D721Med (cell line): ENCODE measurements at regions not wholly inside any gene's neighbourhood (a gene's known extent, or its start where the extent isn't known, plus 50 kb on each side); places are given as distances from the start of the nearest gene placed in this dataset.

ENCODE experiments used
- DNase-seq: peaks from one replicate; pipeline ENCODE4 v3.0.0; 2011; ENCODE audit warnings: low spot score; ENCODE audit not compliant: insufficient read length
- FAIRE-seq: peaks from 2 replicates; lab custom pipeline; 2011; peaks lifted over from hg19 to GRCh38; lab: Jason Lieb, UNC
- CTCF ChIP-seq: IDR thresholded peaks from 2 replicates; pipeline ENCODE4 v1.5.1; 2012; ENCODE audit warnings: mild to moderate bottlenecking, control low read depth; ENCODE audit not compliant: insufficient read depth; ENCODE audit errors: missing control alignments

GRCh38 chr20:11214256-11214840, 540.5 kb upstream of the JAG1 start:
- no peak for FAIRE-seq
- DNase-seq: no peak
- no peak for TF ChIP-seq CTCF

- FAIRE-seq: no peak
- DNase-seq: no peak
- no peak for TF ChIP-seq CTCF
Observed at GRCh38 chr20:11216451-11217314, 542.9 kb upstream of the JAG1 start.

GRCh38 chr20:11217326-11218172, 543.8 kb upstream of the JAG1 start:
- DNase-seq: no peak
- FAIRE-seq: no peak
- no peak for TF ChIP-seq CTCF

- no peak for FAIRE-seq
- no peak for TF ChIP-seq CTCF
- DNase-seq: no peak
Observed at GRCh38 chr20:11218173-11218680, 544.4 kb upstream of the JAG1 start.

- FAIRE-seq: no peak
Observed at GRCh38 chr20:11219192-11219591, 545.4 kb upstream of the JAG1 start.

GRCh38 chr20:11221046-11221445, 547.2 kb upstream of the JAG1 start:
- no peak for FAIRE-seq
- DNase-seq: no peak
- TF ChIP-seq CTCF: no peak

More at GRCh38 chr20:11219192-11219591, 545.4 kb upstream of the JAG1 start:
- TF ChIP-seq CTCF: no peak
- DNase-seq: no peak
